HS-5 (cell line): ENCODE measurements at regions not wholly inside any gene's neighbourhood (a gene's known extent, or its start where the extent isn't known, plus 50 kb on each side); places are given as distances from the start of the nearest gene placed in this dataset.
A peak's percentile ranks its signal among the peaks of the same experiment; 100 is the strongest.
"Not testable (repeated sequence)": the region's sequence is repeated elsewhere in the genome, so short reads cannot be mapped to it uniquely, and the experiment has no call there.

ENCODE experiments used
- DNase-seq: peaks from one replicate; pipeline ENCODE4 v3.0.0-alpha.2; 2012; ENCODE audit warnings: low read depth

- DNase-seq, result no peak
These were observed 76.6 kb upstream of the PMEPA1 start for GRCh38 chr20:57786304-57786932.

DNA sequence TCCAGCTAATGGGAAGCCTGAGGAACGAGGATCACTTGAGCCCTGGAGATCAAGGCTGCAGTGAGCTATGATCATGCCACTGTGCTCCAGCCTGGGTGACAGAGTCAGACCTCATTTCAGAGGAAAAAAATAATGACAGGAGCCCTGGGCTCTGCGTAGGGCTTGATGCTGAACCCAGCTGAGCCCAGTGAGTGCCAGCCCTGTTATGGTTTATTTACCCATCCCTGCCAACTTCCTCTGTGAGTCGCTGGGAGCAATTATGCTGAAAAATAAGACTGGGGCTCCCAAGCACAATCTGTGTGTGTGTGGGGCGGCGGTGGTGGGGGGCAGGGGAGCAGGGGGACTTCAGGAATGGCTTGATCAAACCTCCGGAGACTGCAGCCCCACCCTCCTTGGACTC is 75.9 kb upstream of the PMEPA1 start:
- DNase-seq, result no peak

- no peak for DNase-seq
These were observed 75.2 kb upstream of the PMEPA1 start for GRCh38 chr20:57785061-57785460.

GRCh38 chr20:57783956-57784837 is 74.4 kb upstream of the PMEPA1 start:
- no peak for DNase-seq

GRCh38 chr20:57783196-57783595 is 73.4 kb upstream of the PMEPA1 start:
- no peak for DNase-seq

- DNase-seq, result no peak
These were observed 72.8 kb upstream of the PMEPA1 start for GRCh38 chr20:57782631-57783041.

DNA sequence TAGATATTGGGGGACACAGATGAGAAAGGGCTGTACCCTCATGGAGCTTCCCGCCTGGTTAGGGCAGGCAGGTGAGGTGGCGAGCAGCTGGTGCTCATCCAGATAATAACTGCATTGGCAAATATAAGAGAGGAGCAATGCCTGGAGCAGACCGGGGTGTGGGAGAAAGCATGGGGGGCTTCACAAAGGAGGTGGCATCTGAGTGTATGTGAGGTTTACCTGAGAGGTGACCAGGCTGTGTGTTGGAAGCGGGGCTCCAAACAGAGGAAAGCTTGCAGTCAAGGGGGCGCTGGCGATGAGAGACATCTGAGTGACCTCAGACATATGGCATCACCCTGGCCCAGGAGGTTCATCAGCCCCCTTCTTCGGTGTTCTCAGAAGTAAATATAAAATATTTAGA is 72.1 kb upstream of the PMEPA1 start:
- no peak for DNase-seq

DNA sequence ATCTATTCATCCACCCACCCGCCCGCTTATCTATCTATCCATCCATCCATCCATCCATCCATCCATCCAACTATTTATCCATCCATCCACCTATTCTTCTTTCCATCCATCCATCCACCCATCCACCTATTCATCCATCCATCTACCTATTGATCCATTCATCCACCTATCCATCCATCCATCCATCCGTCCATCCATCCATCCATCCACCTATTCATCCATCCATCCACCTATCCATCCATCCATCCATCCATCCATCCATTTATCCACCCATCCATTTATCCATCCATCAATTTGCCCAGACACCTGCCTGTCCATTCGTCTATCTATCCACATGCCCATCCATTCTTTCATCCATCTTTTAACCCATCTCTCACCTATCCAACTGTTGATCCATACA is 71.1 kb upstream of the PMEPA1 start:
- no peak for DNase-seq

- no peak for DNase-seq
These were observed 70.6 kb upstream of the PMEPA1 start for GRCh38 chr20:57780398-57780797.

DNA sequence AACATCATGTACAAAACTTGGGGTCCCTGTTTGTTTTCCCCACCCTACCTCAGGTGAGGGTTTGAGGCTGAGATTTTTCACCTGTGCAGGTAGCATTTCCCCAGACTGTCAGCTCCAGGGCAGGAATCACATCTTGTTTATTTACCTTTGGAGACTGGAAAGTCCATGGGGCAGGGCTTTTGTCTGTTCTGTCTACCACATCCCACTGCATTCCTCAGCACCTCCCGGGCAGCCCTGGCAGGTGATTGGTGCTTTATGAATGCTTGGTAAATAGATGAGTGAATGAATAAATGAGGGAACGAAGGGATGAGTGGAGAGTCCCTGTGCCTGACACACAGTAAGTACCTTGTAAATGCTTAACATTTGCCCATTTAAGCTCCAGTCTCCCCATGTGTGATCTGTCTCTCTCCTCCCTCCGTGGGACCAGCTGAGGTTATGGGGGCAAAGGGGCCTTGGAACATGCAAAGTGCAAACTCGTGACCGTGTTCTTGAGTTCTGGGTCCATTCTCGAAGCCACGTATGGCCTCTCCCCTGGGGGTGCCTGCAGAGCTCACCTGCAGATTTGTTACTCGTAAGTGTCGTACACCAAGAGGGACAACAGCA is 69.7 kb upstream of the PMEPA1 start:
- DNase-seq, result no peak

DNA sequence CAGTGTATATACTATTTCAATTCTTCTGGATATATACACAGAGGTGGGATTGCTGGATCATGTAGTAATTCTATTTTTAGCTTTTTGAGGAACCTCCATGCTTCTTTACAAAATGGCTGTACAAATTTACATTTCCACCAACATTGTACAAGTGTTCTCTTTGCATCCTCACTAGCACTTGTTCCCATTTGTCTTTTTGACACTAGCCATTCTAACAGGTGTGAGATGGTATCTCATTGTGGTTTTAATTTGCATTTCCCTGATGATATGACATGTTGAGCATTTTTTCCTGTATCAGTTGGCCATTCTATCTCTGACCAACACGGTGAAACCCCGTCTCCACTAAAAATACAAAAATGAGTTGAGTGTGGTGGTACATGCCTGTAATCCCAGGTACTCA is 68.1 kb upstream of the PMEPA1 start:
- no peak for DNase-seq

- DNase-seq, result no peak
These were observed 65.1 kb upstream of the PMEPA1 start for GRCh38 chr20:57774951-57775350.

- DNase-seq, result no peak
These were observed 64.5 kb upstream of the PMEPA1 start for GRCh38 chr20:57774111-57774880.

- DNase-seq, result no peak
These were observed 63.4 kb upstream of the PMEPA1 start for GRCh38 chr20:57773059-57773815.

DNA sequence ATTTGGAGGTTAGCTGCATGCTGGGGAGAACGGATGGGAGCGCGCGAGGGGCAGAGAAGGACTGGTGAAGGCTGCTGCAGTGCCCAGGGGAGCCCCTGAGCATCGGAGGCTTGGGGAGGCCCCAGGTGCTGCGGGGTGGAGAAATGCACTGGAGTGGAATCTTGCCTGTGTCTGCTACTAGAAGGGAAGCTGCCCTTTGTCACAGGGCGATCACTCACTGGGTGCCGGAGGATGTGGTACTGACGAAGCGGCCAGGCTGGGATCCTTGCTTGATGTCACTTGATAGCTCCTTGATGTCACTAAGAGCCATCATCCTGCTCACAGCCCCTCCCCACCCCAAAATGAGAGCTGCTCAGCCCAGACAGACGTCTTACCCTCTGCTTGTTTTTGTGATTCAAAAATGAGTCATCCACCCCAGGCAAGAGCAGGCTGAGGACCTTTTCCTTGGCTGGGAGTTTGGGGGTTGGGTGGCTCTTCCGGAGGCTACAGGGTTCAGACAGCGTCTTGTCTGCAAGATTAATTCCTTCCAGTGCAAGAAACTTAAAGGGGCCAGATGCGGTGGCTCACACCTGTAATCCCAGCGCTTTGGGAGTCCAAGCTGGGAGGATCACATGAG is 62.6 kb upstream of the PMEPA1 start:
- peak; percentile 42 for DNase-seq

- DNase-seq, result no peak
These were observed 61.3 kb upstream of the PMEPA1 start for GRCh38 chr20:57770852-57771720.

DNA sequence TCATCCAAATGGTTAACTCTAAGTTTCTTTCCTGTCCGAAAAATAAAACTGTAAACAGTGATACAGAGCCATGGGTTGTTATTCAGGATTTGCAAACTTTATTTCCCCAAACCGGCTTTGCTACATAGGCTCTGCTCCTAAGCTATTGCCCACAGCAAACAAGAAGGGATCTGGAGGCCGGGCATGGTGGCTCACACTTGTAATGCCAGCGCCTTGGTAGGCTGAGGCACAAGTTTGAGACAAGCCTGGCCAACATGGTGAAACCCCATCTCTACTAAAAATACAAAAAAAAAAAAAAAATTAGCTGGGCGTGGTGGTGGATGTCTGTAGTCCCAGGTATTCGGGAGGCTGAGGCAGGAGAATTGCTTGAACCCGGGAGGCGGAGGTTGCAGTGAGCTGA is 60.6 kb upstream of the PMEPA1 start:
- DNase-seq, result not testable (repeated sequence)

DNA sequence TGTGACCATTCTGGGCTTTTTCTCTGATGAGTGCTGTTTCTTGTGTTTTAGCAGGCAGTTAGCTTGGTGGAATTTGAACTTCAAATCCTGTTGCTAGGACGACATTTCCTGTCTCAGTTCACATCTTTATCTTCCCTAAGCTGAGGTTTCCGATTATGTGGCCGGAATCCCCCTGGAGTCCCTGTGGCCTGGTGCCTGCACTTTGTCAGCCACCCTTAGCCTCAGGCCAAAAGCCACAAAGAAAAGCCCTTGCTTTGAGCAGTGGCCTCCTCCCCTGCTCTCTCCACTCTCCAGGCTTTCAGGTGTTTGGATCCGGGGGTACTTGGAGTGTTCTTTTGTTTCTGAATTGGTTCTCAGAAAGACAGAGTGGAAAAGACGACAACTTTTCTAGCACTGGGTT is 59.9 kb upstream of the PMEPA1 start:
- no peak for DNase-seq

DNA sequence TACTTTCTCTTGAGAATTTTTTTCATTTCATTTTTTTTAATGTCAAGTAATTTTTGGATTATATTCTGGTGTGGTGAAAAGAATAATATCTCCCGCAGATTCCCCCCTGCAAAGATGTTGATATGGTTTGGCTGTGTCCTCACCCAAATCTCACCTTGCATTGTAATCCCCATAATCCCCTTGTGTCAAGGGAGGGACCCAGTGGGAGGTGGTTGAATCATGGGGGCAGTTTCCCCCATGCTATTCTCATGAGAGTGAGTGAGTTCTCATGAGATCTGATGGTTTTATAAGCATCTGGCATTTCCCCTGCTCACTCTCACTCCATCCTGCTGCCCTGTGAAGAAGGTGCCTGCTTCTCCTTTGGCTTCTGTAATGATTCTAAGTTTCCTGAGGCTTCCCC is 58.7 kb upstream of the PMEPA1 start:
- DNase-seq, result no peak

DNA sequence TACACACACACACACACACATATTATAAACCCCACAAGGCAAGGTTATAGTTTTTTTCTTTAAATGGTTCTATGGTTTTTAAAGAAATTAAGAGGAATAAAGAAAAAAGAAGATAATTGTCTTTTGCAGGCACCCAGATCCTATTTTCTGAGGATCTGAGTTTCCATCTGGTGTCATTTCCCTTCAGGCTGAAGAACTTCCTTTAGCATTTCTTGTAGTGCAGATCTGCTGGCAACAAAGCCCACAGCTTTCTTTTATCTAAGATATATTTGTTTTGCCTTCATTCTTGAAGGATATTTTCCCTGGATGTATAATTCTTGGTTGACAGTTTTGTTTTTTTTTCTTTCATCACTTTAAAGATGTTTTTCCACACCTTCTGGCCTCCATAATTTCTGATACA is 57.6 kb upstream of the PMEPA1 start:
- DNase-seq, result no peak
